HuH-7.5 (cell line): ENCODE measurements at regions not wholly inside any gene's neighbourhood (a gene's known extent, or its start where the extent isn't known, plus 50 kb on each side); places are given as distances from the start of the nearest gene placed in this dataset.

Source experiments
- DNase-seq: peaks from one replicate; pipeline ENCODE4 v3.0.0; 2011; ENCODE audit warnings: low spot score

GRCh38 chr3:3560591-3561311, 238.5 kb upstream of the LRRN1 start:
- no peak for DNase-seq

- no peak for DNase-seq
These were observed 239.4 kb upstream of the LRRN1 start for GRCh38 chr3:3559786-3560185.

GRCh38 chr3:3556078-3556477, 243.2 kb upstream of the LRRN1 start:
- DNase-seq: no peak

GRCh38 chr3:3553236-3553635, 246.0 kb upstream of the LRRN1 start:
- DNase-seq: no peak

GRCh38 chr3:3552761-3553160, 246.5 kb upstream of the LRRN1 start:
- DNase-seq: no peak

- no peak for DNase-seq
These were observed 247.2 kb upstream of the LRRN1 start for GRCh38 chr3:3551981-3552380.

- no peak for DNase-seq
These were observed 253.9 kb upstream of the LRRN1 start for GRCh38 chr3:3545360-3545759.

- no peak for DNase-seq
These were observed 260.8 kb upstream of the LRRN1 start for GRCh38 chr3:3538451-3538850.

- DNase-seq: no peak
These were observed 266.7 kb upstream of the LRRN1 start for GRCh38 chr3:3532508-3532907.

GRCh38 chr3:3531476-3531875, 267.8 kb upstream of the LRRN1 start:
- no peak for DNase-seq

- no peak for DNase-seq
These were observed 280.0 kb upstream of the LRRN1 start for GRCh38 chr3:3519266-3519665.

- DNase-seq: no peak
These were observed 282.2 kb upstream of the LRRN1 start for GRCh38 chr3:3516996-3517395.

GRCh38 chr3:3516384-3516783, 282.8 kb upstream of the LRRN1 start:
- DNase-seq: no peak

GRCh38 chr3:3509665-3510064, 289.6 kb upstream of the LRRN1 start:
- no peak for DNase-seq

GRCh38 chr3:3504686-3505085, 294.5 kb upstream of the LRRN1 start:
- DNase-seq: no peak

GRCh38 chr3:3503411-3503810, 295.8 kb upstream of the LRRN1 start:
- DNase-seq: no peak

- no peak for DNase-seq
These were observed 299.2 kb upstream of the LRRN1 start for GRCh38 chr3:3499987-3500386.

- DNase-seq: no peak
These were observed 300.1 kb upstream of the LRRN1 start for GRCh38 chr3:3499012-3499562.

- DNase-seq: no peak
These were observed 303.6 kb upstream of the LRRN1 start for GRCh38 chr3:3495611-3496010.

- no peak for DNase-seq
These were observed 297.2 kb upstream of the CRBN start for GRCh38 chr3:3476669-3477068.

- no peak for DNase-seq
These were observed 289.1 kb upstream of the CRBN start for GRCh38 chr3:3468596-3468995.

GRCh38 chr3:3464131-3464530, 284.6 kb upstream of the CRBN start:
- DNase-seq: no peak

- DNase-seq: no peak
These were observed 281.8 kb upstream of the CRBN start for GRCh38 chr3:3461317-3461716.

GRCh38 chr3:3448468-3448867, 269.0 kb upstream of the CRBN start:
- no peak for DNase-seq
